Stimulated activated CD4-positive, alpha-beta T cell treated with anti-CD3 and anti-CD28 coated beads, Interleukin-1b, Interleukin-23, amount 100 ng/mL, for 4 hours (primary cell): ENCODE measurements at regions not wholly inside any gene's neighbourhood (a gene's known extent, or its start where the extent isn't known, plus 50 kb on each side); places are given as distances from the start of the nearest gene placed in this dataset.

ENCODE experiments used
- DNase-seq, 2 donors: peaks; one replicate each; pipeline ENCODE4 v3.0.0-alpha.2; 2020; ENCODE audit warnings: low read depth in 2 of 2

DNA sequence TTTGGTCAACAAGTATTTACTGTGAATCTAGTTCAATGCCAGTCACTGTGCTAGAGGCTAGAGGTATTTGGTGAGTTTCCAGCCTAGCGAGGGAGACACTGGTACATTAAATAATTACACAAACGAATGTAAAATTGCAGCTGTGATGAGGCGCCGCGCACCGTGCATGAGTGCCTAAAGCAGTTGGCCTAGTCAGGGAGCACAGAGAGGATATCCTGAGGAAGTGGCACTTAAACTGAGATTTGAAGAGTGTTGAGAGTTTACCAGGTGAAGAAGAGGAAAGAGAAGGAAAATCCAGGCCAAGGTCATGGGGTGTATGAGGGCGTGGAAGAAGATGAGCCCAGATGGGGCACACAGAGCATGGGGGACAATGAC lies 157.6 kb upstream of the NDUFV2 start:
- no peak for DNase-seq

GRCh38 chr18:8945514-8945913 lies 157.0 kb upstream of the NDUFV2 start:
- DNase-seq = no peak

GRCh38 chr18:8946066-8946838 lies 156.2 kb upstream of the NDUFV2 start:
- DNase-seq = no peak

- no peak for DNase-seq
Measured at GRCh38 chr18:8947566-8947965, 154.9 kb upstream of the NDUFV2 start.

DNA sequence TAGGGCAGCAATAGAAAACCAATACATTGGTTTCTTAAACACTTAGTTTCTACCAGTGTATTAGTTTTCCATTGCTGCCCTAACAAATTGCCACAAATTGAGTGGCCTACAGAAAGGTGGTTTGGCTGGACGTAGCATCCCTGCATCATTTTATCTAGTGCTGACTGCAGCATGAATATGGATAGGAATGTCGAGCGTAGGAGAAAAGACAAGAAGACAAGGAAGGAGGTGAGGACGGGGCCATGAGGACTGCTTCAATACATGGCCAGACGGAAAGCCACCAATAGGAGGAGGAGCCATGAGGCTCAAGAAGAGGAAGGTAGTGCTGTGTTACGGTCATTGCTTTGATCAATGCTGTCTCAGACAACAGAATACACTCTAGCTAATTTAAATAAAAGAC lies 154.5 kb upstream of the NDUFV2 start:
- DNase-seq = no peak

DNA sequence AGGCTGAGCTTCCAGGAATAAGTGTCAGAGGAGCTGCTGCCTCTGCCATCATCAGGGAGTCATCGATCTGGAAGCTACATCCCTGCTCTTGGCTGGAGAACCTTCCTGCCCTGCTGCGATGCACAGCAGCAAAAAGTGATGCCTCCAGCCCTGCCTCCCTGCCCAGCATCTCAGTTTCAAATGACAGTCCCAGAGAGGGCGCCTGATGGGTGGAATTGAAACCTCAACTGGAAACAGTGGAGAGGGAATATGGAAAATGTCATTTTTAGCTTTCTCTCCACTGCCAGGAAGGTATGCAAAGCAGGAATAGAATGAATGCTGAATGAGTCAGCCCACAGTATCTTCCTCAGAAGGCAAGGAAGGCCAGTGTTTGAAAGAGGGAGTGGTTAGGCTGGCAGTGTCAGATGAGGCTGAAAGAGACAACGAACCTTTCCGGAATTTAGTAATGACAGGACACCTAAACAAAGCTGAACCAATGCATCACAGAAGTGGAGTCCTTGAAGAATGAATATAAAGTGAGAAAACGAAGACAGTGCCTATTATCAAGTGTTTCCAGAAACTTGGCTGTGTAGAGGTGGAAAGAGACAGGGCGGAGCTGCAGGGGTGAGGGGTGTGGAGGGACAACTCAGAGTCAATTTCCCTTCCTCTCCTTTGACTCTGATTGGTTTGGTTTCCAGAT lies 153.9 kb upstream of the NDUFV2 start:
- no peak for DNase-seq

- DNase-seq = no peak
Measured at GRCh38 chr18:8949206-8949605, 153.3 kb upstream of the NDUFV2 start.

DNA sequence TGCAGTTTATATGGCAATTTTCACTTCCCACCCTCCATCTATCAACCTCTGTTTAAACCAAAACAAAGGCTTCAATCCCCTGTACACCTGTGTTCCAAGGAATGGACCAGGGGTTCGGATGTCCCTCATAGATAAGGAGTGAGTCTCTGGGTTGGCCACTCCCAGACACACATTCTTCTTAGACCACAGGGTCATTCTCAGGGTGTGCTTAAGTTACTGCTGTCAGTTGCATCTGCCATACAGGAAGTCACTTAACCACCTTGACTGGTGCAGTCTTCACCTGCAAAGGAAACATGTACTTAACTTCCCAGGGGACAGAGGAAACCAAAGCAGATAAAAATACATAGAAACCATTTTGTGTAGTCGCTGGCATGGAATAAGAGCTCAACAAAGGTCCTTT lies 151.0 kb upstream of the NDUFV2 start:
- DNase-seq = no peak

DNA sequence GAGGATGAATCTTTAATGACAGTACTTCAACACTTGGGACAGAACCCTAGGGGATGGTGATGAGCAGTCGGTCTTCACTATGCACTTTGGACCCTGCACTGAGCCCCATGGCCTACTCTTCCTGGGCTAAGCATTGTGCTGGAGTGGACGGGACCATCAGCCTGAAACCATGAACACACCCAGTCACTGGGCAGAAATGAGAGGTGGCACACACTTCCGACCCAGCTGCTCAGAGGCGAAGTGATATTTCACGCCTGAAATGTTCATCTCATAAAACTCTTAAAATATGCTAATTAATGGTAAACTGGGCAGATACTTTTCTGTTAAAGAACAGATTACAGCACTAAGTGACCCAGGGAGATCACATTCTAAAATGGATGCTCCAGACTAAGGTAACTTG lies 150.3 kb upstream of the NDUFV2 start:
- DNase-seq = no peak

- DNase-seq = no peak
Measured at GRCh38 chr18:8952769-8953760, 149.4 kb upstream of the NDUFV2 start.

GRCh38 chr18:8957731-8958130 lies 144.8 kb upstream of the NDUFV2 start:
- no peak for DNase-seq

- DNase-seq = no peak
Measured at GRCh38 chr18:8958660-8959059, 143.8 kb upstream of the NDUFV2 start.

- no peak for DNase-seq
Measured at GRCh38 chr18:8959551-8960135, 142.9 kb upstream of the NDUFV2 start.

DNA sequence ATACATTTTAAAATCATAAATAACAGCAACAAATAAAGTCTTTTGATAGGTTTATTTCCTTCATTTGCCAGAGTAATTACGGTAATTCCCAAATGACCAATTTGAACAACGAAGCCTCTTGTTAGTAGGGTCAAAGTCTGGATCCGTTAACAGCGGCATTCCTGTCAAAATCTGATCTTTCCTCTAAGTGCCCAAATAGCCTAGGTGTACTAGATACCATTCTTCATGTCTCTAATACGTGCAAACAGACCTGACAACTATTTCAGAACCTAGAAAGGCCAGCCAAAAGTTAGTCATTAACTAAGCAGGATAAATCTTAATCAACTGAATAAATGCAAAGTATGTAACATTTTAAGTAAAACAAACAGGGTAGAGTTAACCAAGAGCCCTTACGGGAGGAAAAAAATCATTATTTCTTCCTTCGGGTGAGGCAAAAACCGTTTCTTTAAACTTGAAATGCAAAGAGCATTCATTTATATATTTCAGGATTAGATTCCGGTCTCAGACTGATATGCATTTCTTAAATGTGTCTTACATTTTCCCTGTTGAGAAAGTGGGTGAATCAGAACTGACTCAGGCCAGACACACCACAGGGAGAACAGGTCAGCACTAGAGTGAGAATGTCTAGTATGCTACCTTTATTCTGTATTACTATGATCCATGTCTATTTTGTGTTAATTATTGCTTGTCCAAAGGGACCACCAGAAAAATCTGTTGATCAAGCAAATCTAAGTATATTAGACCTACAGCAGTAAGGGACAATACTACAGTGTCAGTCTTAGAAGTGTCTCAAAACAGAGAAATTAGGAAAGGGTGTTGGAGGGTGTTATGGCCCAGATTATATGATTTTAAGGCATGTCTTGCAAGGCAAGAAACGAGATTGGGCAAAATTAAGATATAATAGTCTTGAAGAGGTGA lies 141.5 kb upstream of the NDUFV2 start:
- DNase-seq = no peak

DNA sequence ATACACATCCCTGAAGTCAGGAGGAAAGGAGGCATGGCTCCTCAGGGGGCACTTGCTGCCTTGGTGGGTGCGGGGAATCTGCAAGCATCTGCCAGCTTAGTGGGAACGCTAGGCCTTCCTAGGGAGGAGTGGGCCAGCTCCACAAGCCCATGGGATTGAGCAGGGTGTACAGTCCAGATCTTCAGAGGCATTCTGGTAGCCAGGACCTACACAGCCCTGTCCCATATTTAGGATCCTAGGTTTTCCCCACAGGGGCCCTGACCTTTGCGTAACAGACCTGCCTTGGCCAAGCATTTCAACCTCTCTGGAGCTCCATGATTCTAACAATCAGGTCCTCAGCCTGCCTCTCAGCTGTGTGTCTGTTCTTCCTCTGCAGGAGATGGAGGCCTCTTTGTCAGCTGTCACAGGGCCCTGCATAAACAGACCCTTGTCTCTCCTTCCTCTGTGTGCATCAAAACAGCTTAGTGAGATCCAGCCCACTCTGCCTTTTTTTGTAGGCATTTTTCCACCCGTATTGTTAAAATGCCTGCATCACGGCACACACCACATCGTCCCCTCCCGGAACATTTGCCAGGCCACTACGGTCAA lies 140.2 kb upstream of the NDUFV2 start:
- no peak for DNase-seq

- DNase-seq = no peak
Measured at GRCh38 chr18:8962855-8963635, 139.5 kb upstream of the NDUFV2 start.

DNA sequence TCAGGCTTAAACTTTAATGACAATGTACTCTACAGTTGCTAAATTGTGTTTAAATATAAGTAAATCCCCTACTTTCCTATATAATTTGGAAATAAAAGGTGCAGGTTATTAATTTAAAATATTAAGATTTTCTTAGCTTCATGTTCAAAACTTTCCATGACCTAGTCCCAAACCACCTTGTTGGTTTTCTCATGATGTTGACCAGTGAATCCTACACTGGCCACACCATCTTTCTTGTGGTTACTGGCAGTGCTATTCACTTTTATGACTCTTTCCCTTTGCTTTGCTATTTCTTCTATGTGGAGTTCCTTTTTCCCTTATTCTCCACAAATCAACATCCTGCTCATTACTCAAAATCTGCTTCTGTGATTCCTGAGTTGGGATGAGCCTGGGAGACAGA lies 138.6 kb upstream of the NDUFV2 start:
- no peak for DNase-seq

GRCh38 chr18:8965398-8965797 lies 137.1 kb upstream of the NDUFV2 start:
- DNase-seq = no peak

DNA sequence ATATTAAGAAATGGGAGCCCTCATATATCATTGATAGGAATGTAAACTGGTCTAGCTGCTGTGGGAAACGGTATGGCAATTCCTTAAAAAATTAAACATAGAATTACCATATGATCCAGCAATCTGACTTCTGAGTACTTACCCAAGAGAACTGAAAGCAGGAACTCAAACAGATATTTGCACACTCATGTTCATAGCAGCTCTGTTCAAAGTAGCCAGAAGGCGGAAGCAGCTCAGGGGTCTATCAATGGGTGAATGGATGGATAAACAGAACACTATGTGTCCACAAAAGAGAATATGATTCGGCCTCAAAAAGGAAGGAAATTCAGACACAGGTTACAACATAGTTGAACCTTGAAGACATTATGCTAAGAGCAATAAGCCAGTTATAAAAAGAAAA lies 135.7 kb upstream of the NDUFV2 start:
- DNase-seq = no peak

DNA sequence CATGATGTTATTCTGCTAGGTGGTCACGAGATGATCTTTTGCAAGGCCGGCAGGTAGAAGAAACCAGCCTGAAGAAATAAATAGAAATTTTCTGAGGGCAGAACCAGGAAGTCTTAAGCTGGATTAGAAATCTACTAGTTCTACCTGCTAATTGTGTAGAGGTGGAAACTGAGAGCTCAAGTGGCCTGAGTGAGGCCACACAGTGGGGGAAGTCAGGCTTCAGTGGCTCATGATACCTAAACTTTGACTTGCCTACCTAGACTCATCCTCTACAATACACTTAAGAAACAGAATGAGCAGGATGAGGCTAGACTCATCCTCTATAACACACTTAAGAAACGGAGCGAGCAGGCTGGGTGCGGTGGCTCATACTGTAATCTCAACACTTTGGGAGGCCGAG lies 134.9 kb upstream of the NDUFV2 start:
- DNase-seq = no peak
